ENCODE measurements at regions not wholly inside any gene's neighbourhood (a gene's known extent, or its start where the extent isn't known, plus 50 kb on each side); places are given as distances from the start of the nearest gene placed in this dataset.
"Not testable (repeated sequence)": the region's sequence is repeated elsewhere in the genome, so short reads cannot be mapped to it uniquely, and the experiment has no call there.

- DNase-seq = no peak
Measured at GRCh38 chr2:2787301-2787907, 456.3 kb upstream of the MYT1L start.

GRCh38 chr2:2782007-2782406 is 450.9 kb upstream of the MYT1L start:
- DNase-seq = no peak

GRCh38 chr2:2779727-2780126 is 448.7 kb upstream of the MYT1L start:
- no peak for DNase-seq

- no peak for DNase-seq
Measured at GRCh38 chr2:2777876-2778275, 446.8 kb upstream of the MYT1L start.

- DNase-seq = no peak
Measured at GRCh38 chr2:2777213-2777612, 446.1 kb upstream of the MYT1L start.

- DNase-seq = no peak
Measured at GRCh38 chr2:2775018-2775417, 443.9 kb upstream of the MYT1L start.

GRCh38 chr2:2773692-2774091 is 442.6 kb upstream of the MYT1L start:
- DNase-seq = no peak

GRCh38 chr2:2773080-2773479 is 442.0 kb upstream of the MYT1L start:
- not testable (repeated sequence) for DNase-seq

- DNase-seq = no peak
Measured at GRCh38 chr2:2771721-2772411, 440.8 kb upstream of the MYT1L start.

- DNase-seq = no peak
Measured at GRCh38 chr2:2769481-2770431, 438.7 kb upstream of the MYT1L start.

GRCh38 chr2:2768476-2768875 is 437.4 kb upstream of the MYT1L start:
- no peak for DNase-seq

GRCh38 chr2:2767837-2768236 is 436.8 kb upstream of the MYT1L start:
- DNase-seq = no peak

GRCh38 chr2:2765839-2766495 is 434.9 kb upstream of the MYT1L start:
- no peak for DNase-seq

GRCh38 chr2:2765176-2765800 is 434.2 kb upstream of the MYT1L start:
- no peak for DNase-seq

GRCh38 chr2:2764739-2765138 is 433.7 kb upstream of the MYT1L start:
- DNase-seq = no peak

- DNase-seq = no peak
Measured at GRCh38 chr2:2764001-2764355, 432.9 kb upstream of the MYT1L start.

- DNase-seq = no peak
Measured at GRCh38 chr2:2763351-2764000, 432.4 kb upstream of the MYT1L start.

GRCh38 chr2:2762913-2763312 is 431.8 kb upstream of the MYT1L start:
- no peak for DNase-seq

GRCh38 chr2:2762166-2762908 is 431.3 kb upstream of the MYT1L start:
- DNase-seq = no peak

GRCh38 chr2:2758793-2759367 is 427.8 kb upstream of the MYT1L start:
- no peak for DNase-seq

GRCh38 chr2:2757764-2758163 is 426.7 kb upstream of the MYT1L start:
- no peak for DNase-seq
